HUES64 (cell line): ENCODE measurements at regions not wholly inside any gene's neighbourhood (a gene's known extent, or its start where the extent isn't known, plus 50 kb on each side); places are given as distances from the start of the nearest gene placed in this dataset.
"Not testable (repeated sequence)": the region's sequence is repeated elsewhere in the genome, so short reads cannot be mapped to it uniquely, and the experiment has no call there.

ENCODE experiments used
- H3K27ac ChIP-seq: 2 replicates; pipeline ENCODE4 v1.7.0; 2013; ENCODE audit warnings: low read depth, low read length, inconsistent platforms
- H3K27me3 ChIP-seq: 2 replicates; pipeline ENCODE4 v1.6.1; 2013; ENCODE audit warnings: mild to moderate bottlenecking, low read length; ENCODE audit not compliant: insufficient read depth
- H3K36me3 ChIP-seq: 2 replicates; pipeline ENCODE4 v1.6.1; 2013; ENCODE audit warnings: mild to moderate bottlenecking, low read length; ENCODE audit not compliant: insufficient read depth
- H3K4me1 ChIP-seq: 2 replicates; pipeline ENCODE4 v1.6.1; 2013; ENCODE audit warnings: mild to moderate bottlenecking, low read length, moderate library complexity; ENCODE audit not compliant: insufficient read depth
- H3K4me3 ChIP-seq: 2 replicates; pipeline ENCODE4 v1.5.1; 2013; ENCODE audit warnings: mild to moderate bottlenecking, low read length, moderate library complexity
- H3K9ac ChIP-seq: 2 replicates; pipeline ENCODE4 v1.6.1; 2013; ENCODE audit warnings: mild to moderate bottlenecking, low read depth, low read length
- H3K9me3 ChIP-seq: 2 replicates; pipeline ENCODE4 v1.6.1; 2013; ENCODE audit warnings: low read depth, low read length; ENCODE audit not compliant: insufficient read depth
- WGBS: fragments of 150-250, 120-280 bp; methylation state at CpG from one replicate; pipeline ENCODE4 v1.1.7; 2013; ENCODE audit warnings: missing lambda C conversion rate; 5-methylcytosine and 5-hydroxymethylcytosine counted together

GRCh38 chrX:28205126-28205525 lies 223.9 kb upstream of the DCAF8L1 start:
- H3K9me3 ChIP-seq, result no peaks in the 10 kb centered on the region
- H3K9ac ChIP-seq, result no peak overlapping the region
- H3K4me1 ChIP-seq, result peaks cover 7% of the 10 kb centered on the region; the same call in 1 of the 2 replicates
- no peaks in the 10 kb centered on the region for H3K36me3 ChIP-seq
- H3K27ac ChIP-seq, result no peak overlapping the region
- no peak overlapping the region for H3K4me3 ChIP-seq
- H3K27me3 ChIP-seq, result no peaks in the 10 kb centered on the region

- no peaks in the 10 kb centered on the region for H3K27me3 ChIP-seq
- WGBS, result no CpG with 5 or more reads among the region's 1 CpG
- H3K9ac ChIP-seq, result no peak overlapping the region
- no peak overlapping the region for H3K4me3 ChIP-seq
- H3K27ac ChIP-seq, result no peak overlapping the region
- no peaks in the 10 kb centered on the region for H3K36me3 ChIP-seq
- no peaks in the 10 kb centered on the region for H3K4me1 ChIP-seq
- no peaks in the 10 kb centered on the region for H3K9me3 ChIP-seq
These were observed 207.8 kb upstream of the DCAF8L1 start for GRCh38 chrX:28189011-28189410.

- Histone ChIP-seq H3K9me3 (no peaks in the 10 kb centered on the region), H3K4me3 (no peak overlapping the region), H3K27me3 (no peaks in the 10 kb centered on the region), H3K9ac (no peak overlapping the region), H3K36me3 (no peaks in the 10 kb centered on the region), H3K4me1 (no peaks in the 10 kb centered on the region), H3K27ac (no peak overlapping the region)
- WGBS, result 100% methylated on average over 1 of the region's 1 CpG
These were observed 207.3 kb upstream of the DCAF8L1 start for GRCh38 chrX:28188526-28188925.

GRCh38 chrX:28180096-28180495 lies 198.8 kb upstream of the DCAF8L1 start:
- H3K27me3 ChIP-seq, result no peaks in the 10 kb centered on the region
- no peaks in the 10 kb centered on the region for H3K36me3 ChIP-seq
- H3K4me1 ChIP-seq, result no peaks in the 10 kb centered on the region; the same call in 1 of the 2 replicates
- H3K27ac ChIP-seq, result no peak overlapping the region
- no peak overlapping the region for H3K9ac ChIP-seq
- no peaks in the 10 kb centered on the region for H3K9me3 ChIP-seq
- 100% methylated on average over 1 of the region's 2 CpGs for WGBS
- H3K4me3 ChIP-seq, result no peak overlapping the region

GRCh38 chrX:28178206-28178605 lies 197.0 kb upstream of the DCAF8L1 start:
- Histone ChIP-seq H3K27ac (no peak overlapping the region), H3K9ac (no peak overlapping the region), H3K27me3 (no peaks in the 10 kb centered on the region), H3K4me3 (no peak overlapping the region), H3K4me1 (no peaks in the 10 kb centered on the region; the same call in 1 of the 2 replicates), H3K36me3 (no peaks in the 10 kb centered on the region), H3K9me3 (no peaks in the 10 kb centered on the region)
- 92% methylated on average over 1 of the region's 1 CpG for WGBS

GRCh38 chrX:28177202-28177601 lies 196.0 kb upstream of the DCAF8L1 start:
- Histone ChIP-seq H3K4me1 (no peaks in the 10 kb centered on the region), H3K9ac (no peak overlapping the region), H3K27me3 (no peaks in the 10 kb centered on the region), H3K4me3 (no peak overlapping the region), H3K36me3 (no peaks in the 10 kb centered on the region), H3K9me3 (no peaks in the 10 kb centered on the region), H3K27ac (no peak overlapping the region)
- WGBS, result 35% methylated on average over 4 of the region's 4 CpGs

GRCh38 chrX:28170713-28171112 lies 189.5 kb upstream of the DCAF8L1 start:
- Histone ChIP-seq H3K4me1 (no peaks in the 10 kb centered on the region), H3K4me3 (no peak overlapping the region), H3K27me3 (no peaks in the 10 kb centered on the region), H3K9ac (no peak overlapping the region), H3K9me3 (no peaks in the 10 kb centered on the region), H3K36me3 (no peaks in the 10 kb centered on the region), H3K27ac (no peak overlapping the region)
- WGBS, result 86% methylated on average over 1 of the region's 2 CpGs

- no peak overlapping the region for H3K4me3 ChIP-seq
- peaks cover 8% of the 10 kb centered on the region; the same call in 1 of the 2 replicates for H3K4me1 ChIP-seq
- H3K36me3 ChIP-seq, result no peaks in the 10 kb centered on the region
- H3K9ac ChIP-seq, result peak overlapping the region; percentile 26; the same call in 1 of the 2 replicates
- H3K27ac ChIP-seq, result no peak overlapping the region
- H3K9me3 ChIP-seq, result no peaks in the 10 kb centered on the region
- WGBS, result 78% methylated on average over 8 of the region's 9 CpGs
- H3K27me3 ChIP-seq, result no peaks in the 10 kb centered on the region
These were observed 176.9 kb upstream of the DCAF8L1 start for GRCh38 chrX:28158019-28158777.

- not testable (repeated sequence) for H3K4me3 ChIP-seq, H3K36me3 ChIP-seq, H3K4me1 ChIP-seq, H3K27ac ChIP-seq, H3K9ac ChIP-seq, H3K9me3 ChIP-seq, H3K27me3 ChIP-seq
- WGBS, result 87% methylated on average over 9 of the region's 9 CpGs
These were observed 171.0 kb upstream of the DCAF8L1 start for GRCh38 chrX:28152263-28152662.

GRCh38 chrX:28135378-28136047 lies 154.3 kb upstream of the DCAF8L1 start:
- Histone ChIP-seq H3K4me1 (no peaks in the 10 kb centered on the region), H3K27me3 (peaks cover 3% of the 10 kb centered on the region; the same call in 1 of the 2 replicates), H3K9me3 (no peaks in the 10 kb centered on the region), H3K36me3 (no peaks in the 10 kb centered on the region), H3K9ac (no peak overlapping the region), H3K27ac (no peak overlapping the region), H3K4me3 (no peak overlapping the region)
- 94% methylated on average over 2 of the region's 6 CpGs for WGBS

GRCh38 chrX:28133763-28134162 lies 152.5 kb upstream of the DCAF8L1 start:
- WGBS, result 86% methylated on average over 4 of the region's 4 CpGs
- no peak overlapping the region for H3K9ac ChIP-seq
- H3K4me3 ChIP-seq, result no peak overlapping the region
- H3K27ac ChIP-seq, result no peak overlapping the region
- H3K36me3 ChIP-seq, result no peaks in the 10 kb centered on the region
- H3K4me1 ChIP-seq, result no peaks in the 10 kb centered on the region
- peaks cover 17% of the 10 kb centered on the region for H3K27me3 ChIP-seq
- no peaks in the 10 kb centered on the region for H3K9me3 ChIP-seq
